Subcutaneous abdominal adipose tissue (tissue), 5 donors: ENCODE measurements at regions not wholly inside any gene's neighbourhood (a gene's known extent, or its start where the extent isn't known, plus 50 kb on each side); places are given as distances from the start of the nearest gene placed in this dataset.
A peak's percentile ranks its signal among the peaks of the same experiment; 100 is the strongest.

Experiments used
- H3K27ac ChIP-seq: one replicate; pipeline ENCODE4 v1.7.0; 2013; ENCODE audit warnings: low read depth, mild to moderate bottlenecking, inconsistent platforms, low read length, moderate library complexity
- H3K27me3 ChIP-seq, 5 donors: one replicate each; pipeline ENCODE4 v1.7.0; 2013; ENCODE audit warnings: low read length in 5 of 5, inconsistent platforms in 1 of 5; ENCODE audit not compliant: control insufficient read depth in 5 of 5, insufficient read depth in 4 of 5
- H3K36me3 ChIP-seq, 5 donors: one replicate each; pipeline ENCODE4 v1.7.0; 2013; ENCODE audit warnings: low read length in 5 of 5; ENCODE audit not compliant: control insufficient read depth in 5 of 5, insufficient read depth in 5 of 5
- H3K4me1 ChIP-seq, 5 donors: one replicate each; pipeline ENCODE4 v1.7.0; 2013; ENCODE audit warnings: low read length in 5 of 5, mild to moderate bottlenecking in 3 of 5, moderate library complexity in 1 of 5; ENCODE audit not compliant: control insufficient read depth in 5 of 5, insufficient read depth in 5 of 5
- H3K4me3 ChIP-seq, 5 donors: one replicate each; pipeline ENCODE4 v1.7.0; 2013; ENCODE audit warnings: low read length in 5 of 5, low read depth in 1 of 5
- H3K9ac ChIP-seq, 5 donors: one replicate each; pipeline ENCODE4 v1.7.0; 2013; ENCODE audit warnings: low read length in 5 of 5, mild to moderate bottlenecking in 4 of 5, moderate library complexity in 3 of 5
- H3K9me3 ChIP-seq, 5 donors: one replicate each; pipeline ENCODE4 v1.7.0; 2013; ENCODE audit warnings: low read length in 5 of 5; ENCODE audit not compliant: control insufficient read depth in 5 of 5
- donor health status: healthy.
- donor health status: healthy.
- donor health status: healthy.
- donor health status: healthy.
- donor health status: healthy.

DNA sequence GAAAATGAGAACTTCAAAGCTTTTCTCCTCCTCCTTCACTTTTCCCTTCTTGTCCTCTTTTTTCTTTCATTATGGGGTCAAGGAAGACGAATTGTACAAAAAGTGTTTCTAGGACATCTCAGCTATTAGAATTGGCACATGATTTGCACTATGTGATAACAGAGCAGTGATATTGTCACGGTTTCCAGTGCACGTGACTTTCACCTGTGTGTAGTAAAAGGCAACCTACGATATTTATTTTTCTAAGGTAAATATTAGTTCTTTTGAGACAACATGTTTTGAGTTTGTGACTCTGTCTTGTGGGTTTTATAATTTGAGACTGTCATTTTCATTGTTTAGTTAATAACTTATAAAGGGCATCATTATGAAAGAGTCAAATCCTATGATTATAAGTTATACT lies 213.1 kb downstream of the PSAT1 start:
- Histone ChIP-seq H3K9me3 (peaks cover 0 to 10% (median 1%) of the 10 kb centered on the region in 5 donors), H3K27me3 (no peaks in the 10 kb centered on the region), H3K4me3 (no peak overlapping the region), H3K27ac (no peak overlapping the region), H3K4me1 (no peaks in the 10 kb centered on the region), H3K36me3 (no peaks in the 10 kb centered on the region), H3K9ac (no peak overlapping the region)

DNA sequence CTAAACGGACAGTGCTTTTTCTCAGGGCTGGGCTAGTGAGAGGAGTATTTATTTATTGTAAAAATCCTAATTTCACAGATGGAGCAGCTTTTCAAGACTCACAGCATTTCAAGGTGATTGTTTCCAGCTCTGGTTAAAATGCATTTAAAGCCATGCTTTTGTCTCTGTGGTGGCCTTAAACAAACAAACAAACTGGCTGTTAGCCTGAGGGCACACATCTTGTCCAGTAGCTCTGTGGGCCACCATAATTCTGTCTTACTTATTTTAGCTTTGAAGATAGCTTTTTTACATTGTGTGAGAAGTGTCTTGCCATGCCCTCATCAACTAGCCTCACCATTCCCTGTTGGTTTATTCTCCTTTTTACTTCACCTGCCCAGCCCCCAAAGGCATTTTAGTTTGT lies 218.2 kb downstream of the PSAT1 start:
- no peak overlapping the region for H3K4me3 ChIP-seq
- H3K9ac ChIP-seq: no peak overlapping the region
- no peak overlapping the region for H3K27ac ChIP-seq
- H3K4me1 ChIP-seq: no peaks in the 10 kb centered on the region
- peaks cover 8 to 27% (median 25%) of the 10 kb centered on the region in 5 donors for H3K9me3 ChIP-seq
- no peaks in the 10 kb centered on the region for H3K36me3 ChIP-seq
- no peaks in the 10 kb centered on the region for H3K27me3 ChIP-seq

DNA sequence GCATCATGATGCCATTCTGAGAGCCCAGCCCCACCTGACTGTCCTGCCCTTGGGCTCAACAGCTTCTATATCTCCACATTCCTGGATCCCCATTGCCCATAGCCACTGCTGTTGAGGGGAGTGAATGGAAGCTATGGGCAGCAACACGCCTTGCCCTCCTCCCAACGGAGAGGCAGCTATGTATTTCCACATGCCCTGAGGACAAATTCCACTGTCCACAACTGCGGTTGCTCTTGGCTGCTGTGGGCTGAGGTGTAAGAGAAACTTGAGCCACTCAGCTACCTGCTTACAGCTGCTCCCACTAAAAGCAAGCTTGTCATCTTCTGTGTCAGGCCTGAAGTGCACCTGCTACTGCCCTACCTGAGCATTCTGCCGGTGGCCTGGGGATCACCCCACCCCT lies 222.9 kb downstream of the PSAT1 start:
- Histone ChIP-seq H3K4me1 (no peaks in the 10 kb centered on the region), H3K27me3 (no peaks in the 10 kb centered on the region), H3K27ac (no peak overlapping the region), H3K4me3 (peak overlapping the region in 1 of 5 donors; percentile 13), H3K9ac (no peak overlapping the region), H3K36me3 (no peaks in the 10 kb centered on the region), H3K9me3 (peaks cover 11 to 39% (median 35%) of the 10 kb centered on the region in 5 donors)

DNA sequence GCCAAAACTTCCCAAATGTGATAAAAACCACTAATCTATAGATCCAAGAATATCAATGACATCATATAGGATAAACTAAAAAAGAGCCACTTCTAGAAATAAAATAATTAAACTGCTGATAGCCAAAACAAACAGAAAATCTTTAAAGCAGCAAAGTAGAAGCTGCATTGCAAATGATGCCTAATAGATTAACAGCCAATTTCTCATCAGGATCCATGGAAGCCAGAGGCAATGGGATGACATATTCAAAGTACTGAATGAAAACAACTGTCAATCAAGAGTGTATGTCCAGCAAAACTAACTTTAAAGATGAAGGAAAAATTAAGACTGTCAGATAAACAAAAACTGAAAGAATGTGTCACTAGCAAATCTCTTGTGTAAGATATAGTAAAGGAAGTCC lies 224.8 kb downstream of the PSAT1 start:
- H3K4me1 ChIP-seq: no peaks in the 10 kb centered on the region
- H3K9ac ChIP-seq: no peak overlapping the region
- no peaks in the 10 kb centered on the region for H3K36me3 ChIP-seq
- H3K9me3 ChIP-seq: peaks cover 9 to 31% (median 27%) of the 10 kb centered on the region in 5 donors
- no peak overlapping the region for H3K27ac ChIP-seq
- H3K4me3 ChIP-seq: no peak overlapping the region
- H3K27me3 ChIP-seq: no peaks in the 10 kb centered on the region

DNA sequence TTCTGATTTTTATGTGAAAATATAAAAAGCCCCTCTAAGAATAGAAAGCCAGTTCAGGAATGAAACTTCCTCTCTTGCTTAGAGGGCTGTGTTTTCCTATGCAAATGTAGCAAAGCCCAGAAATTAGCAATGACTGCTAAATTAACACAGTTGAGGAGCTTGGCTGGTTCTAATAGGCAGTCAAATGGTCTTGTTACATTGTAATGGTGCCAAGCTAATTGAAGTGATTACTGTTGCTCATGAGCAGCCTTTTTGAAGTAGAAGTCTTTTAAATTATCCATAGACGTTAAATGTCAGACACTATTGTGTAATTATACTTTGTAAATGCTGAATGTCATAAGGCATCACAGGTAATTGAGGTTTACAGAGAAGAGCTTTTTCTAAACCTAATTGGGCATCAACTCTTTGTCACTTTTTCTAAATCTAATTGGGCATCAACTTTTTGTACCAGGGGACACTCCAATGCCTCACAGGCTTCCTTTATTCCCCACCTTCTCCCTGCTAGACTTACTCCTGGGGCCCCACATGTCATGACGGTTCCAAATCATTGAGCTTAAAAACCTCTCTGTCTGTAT lies 229.1 kb downstream of the PSAT1 start:
- H3K9ac ChIP-seq: no peak overlapping the region
- H3K4me1 ChIP-seq: no peaks in the 10 kb centered on the region
- no peaks in the 10 kb centered on the region for H3K36me3 ChIP-seq
- no peak overlapping the region for H3K4me3 ChIP-seq
- H3K9me3 ChIP-seq: peaks cover 0 to 8% (median 7%) of the 10 kb centered on the region in 5 donors
- no peak overlapping the region for H3K27ac ChIP-seq
- H3K27me3 ChIP-seq: no peaks in the 10 kb centered on the region

DNA sequence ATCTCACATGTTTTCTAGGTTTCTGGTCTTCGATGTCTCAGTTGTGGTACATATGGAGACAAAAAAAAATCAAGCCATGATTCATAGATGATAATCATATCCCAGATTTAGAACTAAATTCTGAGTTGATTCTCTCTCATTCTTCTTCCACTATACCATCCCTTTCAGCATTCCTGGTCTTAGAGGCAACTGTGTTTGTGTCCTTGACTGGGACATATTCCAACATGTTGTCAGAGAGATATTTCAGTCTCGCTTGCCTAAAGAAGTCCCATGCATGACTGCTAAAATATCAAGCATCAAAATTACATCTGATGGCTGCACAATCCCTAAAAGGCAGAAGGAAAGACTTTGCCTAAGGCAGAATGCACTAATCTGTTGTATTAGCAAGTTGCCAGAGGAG lies 236.6 kb downstream of the PSAT1 start:
- Histone ChIP-seq H3K4me3 (no peak overlapping the region), H3K36me3 (no peaks in the 10 kb centered on the region), H3K9ac (no peak overlapping the region)

DNA sequence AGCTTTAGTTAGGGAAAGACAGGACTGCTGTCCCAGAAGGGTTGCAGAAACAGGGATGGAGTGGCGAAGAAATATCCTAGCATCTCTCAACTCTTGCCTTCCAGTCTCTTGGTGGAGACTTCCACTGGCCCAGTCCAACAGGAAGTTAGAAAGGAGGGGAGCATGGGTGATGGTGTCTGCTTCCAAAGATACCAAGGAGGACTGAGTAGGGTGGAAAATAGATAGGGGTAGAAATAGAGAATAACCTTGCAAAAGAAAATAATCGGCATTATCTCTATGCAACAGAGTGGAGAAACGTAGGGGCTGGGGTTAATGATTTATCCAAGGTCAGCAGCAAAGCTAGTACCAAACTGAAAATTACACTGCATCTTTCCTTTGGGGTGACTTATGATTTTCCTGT lies 242.3 kb downstream of the PSAT1 start:
- H3K4me3 ChIP-seq: no peak overlapping the region
- no peak overlapping the region for H3K9ac ChIP-seq
- no peaks in the 10 kb centered on the region for H3K4me1 ChIP-seq
- H3K27ac ChIP-seq: no peak overlapping the region
- no peaks in the 10 kb centered on the region for H3K9me3 ChIP-seq
- H3K27me3 ChIP-seq: no peaks in the 10 kb centered on the region
- H3K36me3 ChIP-seq: no peaks in the 10 kb centered on the region

More for the DNA sequence above, 236.6 kb downstream of the PSAT1 start:
- no peaks in the 10 kb centered on the region for H3K9me3 ChIP-seq
- no peaks in the 10 kb centered on the region for H3K27me3 ChIP-seq
- H3K4me1 ChIP-seq: no peaks in the 10 kb centered on the region
- H3K27ac ChIP-seq: no peak overlapping the region

DNA sequence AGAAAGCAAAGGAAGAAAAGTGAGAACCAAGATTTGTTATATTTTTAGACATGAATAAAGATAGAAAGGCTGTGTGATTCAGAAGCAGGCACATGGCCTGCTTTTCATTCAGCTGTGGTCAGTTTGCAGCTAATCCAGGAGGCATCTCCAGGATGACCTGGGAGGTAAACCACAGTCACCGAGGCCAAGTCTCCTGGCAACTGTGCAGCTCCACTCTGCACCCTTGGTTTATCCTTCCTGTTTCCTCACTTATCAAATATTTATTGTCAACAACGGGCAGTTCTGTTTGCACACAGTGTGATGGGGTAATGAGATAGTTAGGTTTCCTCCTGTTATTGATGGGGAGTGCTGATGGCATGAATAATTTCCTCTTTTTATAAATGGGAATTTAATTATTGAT lies 243.0 kb downstream of the PSAT1 start:
- Histone ChIP-seq H3K36me3 (no peaks in the 10 kb centered on the region), H3K9me3 (no peaks in the 10 kb centered on the region), H3K27ac (no peak overlapping the region), H3K4me1 (no peaks in the 10 kb centered on the region), H3K9ac (no peak overlapping the region), H3K4me3 (no peak overlapping the region), H3K27me3 (no peaks in the 10 kb centered on the region)

DNA sequence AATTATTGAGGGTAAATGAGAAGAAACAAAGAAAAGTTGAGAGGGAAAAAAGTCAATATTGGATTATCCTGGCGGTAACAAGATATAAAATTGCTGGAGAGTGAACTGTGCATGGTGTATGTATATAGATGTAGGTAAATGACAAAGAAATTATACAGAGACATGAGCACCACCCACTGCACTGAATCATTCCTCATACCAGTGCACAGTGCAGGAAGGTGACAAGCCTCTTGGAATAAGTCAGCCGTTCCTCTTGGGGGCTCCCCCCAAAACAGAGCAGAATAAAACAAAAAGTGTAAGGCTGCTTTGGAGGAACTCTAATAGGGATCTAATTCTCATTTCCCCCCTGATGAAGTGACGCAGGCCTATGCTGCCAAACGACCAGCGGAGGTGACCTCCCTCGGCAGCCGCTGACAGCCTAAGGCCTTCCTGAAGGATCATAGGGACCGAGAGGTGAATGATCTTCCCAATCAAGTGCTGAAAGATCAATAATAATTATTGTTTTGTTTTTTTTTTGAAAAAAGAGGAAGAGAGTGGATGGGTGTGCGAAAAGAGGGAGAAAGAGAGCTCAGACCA lies 245.0 kb downstream of the PSAT1 start:
- no peaks in the 10 kb centered on the region for H3K9me3 ChIP-seq
- H3K9ac ChIP-seq: no peak overlapping the region
- no peak overlapping the region for H3K27ac ChIP-seq
- H3K27me3 ChIP-seq: peaks cover 0 to 4% (median 0%) of the 10 kb centered on the region in 5 donors
- H3K36me3 ChIP-seq: no peaks in the 10 kb centered on the region
- no peaks in the 10 kb centered on the region for H3K4me1 ChIP-seq
- no peak overlapping the region for H3K4me3 ChIP-seq

DNA sequence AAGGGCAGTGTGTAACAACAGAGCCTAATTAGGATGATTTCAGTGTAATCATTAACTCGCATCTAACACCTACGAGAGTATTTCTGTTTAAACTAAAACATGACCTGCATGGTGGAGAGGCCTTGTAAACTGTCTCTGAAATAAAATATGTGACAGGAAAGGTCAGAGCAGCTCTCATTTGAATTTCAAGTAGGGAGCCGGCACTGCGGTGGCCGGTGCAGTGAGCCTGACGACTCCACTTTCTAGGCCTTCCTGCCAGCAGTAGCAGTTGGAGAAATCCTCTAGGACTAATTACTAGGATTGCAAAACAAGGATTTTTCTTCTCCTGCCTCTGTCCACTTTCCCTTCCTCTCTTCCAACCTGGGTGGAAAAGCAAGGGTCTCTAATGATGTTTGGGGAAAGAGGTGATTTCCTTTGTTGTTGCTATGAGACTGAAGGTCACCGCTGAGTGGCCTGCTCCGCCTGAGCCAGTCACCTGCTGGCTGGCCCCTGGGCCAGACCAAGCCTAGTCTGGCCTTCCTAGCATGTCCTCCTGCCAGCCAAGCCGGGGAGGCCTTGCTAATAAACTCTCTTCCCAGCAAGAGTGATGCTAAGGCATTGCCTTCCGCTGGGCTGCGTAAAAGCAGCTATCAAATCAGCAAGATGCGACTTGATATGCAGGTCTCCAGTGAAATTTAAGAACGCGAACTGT lies 245.7 kb downstream of the PSAT1 start:
- no peaks in the 10 kb centered on the region for H3K36me3 ChIP-seq
- H3K4me3 ChIP-seq: no peak overlapping the region
- H3K27ac ChIP-seq: no peak overlapping the region
- H3K27me3 ChIP-seq: peaks cover 0 to 5% (median 0%) of the 10 kb centered on the region in 5 donors
- no peak overlapping the region for H3K9ac ChIP-seq
- no peaks in the 10 kb centered on the region for H3K9me3 ChIP-seq
- H3K4me1 ChIP-seq: peaks cover 0 to 3% (median 0%) of the 10 kb centered on the region in 5 donors
